ENCODE measurements at regions not wholly inside any gene's neighbourhood (a gene's known extent, or its start where the extent isn't known, plus 50 kb on each side); places are given as distances from the start of the nearest gene placed in this dataset.

- DNase-seq (ENCODE audit: low read depth), result no peak
These were observed 149.8 kb upstream of the AKIRIN2 start for GRCh38 chr6:87851674-87852299.

- DNase-seq (ENCODE audit: low read depth), result no peak
These were observed 146.6 kb upstream of the AKIRIN2 start for GRCh38 chr6:87848616-87849015.

- no peak for DNase-seq (ENCODE audit: low read depth)
These were observed 145.8 kb upstream of the AKIRIN2 start for GRCh38 chr6:87847830-87848210.

GRCh38 chr6:87847135-87847829, 145.2 kb upstream of the AKIRIN2 start:
- no peak for DNase-seq (ENCODE audit: low read depth)

- no peak for DNase-seq (ENCODE audit: low read depth)
These were observed 144.4 kb upstream of the AKIRIN2 start for GRCh38 chr6:87846434-87846833.

- no peak for DNase-seq (ENCODE audit: low read depth)
These were observed 138.3 kb upstream of the AKIRIN2 start for GRCh38 chr6:87840324-87840723.

- DNase-seq (ENCODE audit: low read depth), result no peak
These were observed 135.8 kb upstream of the AKIRIN2 start for GRCh38 chr6:87837876-87838275.

- no peak for DNase-seq (ENCODE audit: low read depth)
These were observed 135.4 kb upstream of the AKIRIN2 start for GRCh38 chr6:87837444-87837843.

GRCh38 chr6:87832025-87832825, 130.2 kb upstream of the AKIRIN2 start:
- DNase-seq (ENCODE audit: low read depth), result peak; percentile 38

- no peak for DNase-seq (ENCODE audit: low read depth)
These were observed 128.9 kb upstream of the AKIRIN2 start for GRCh38 chr6:87830907-87831306.

- no peak for DNase-seq (ENCODE audit: low read depth)
These were observed 127.6 kb upstream of the AKIRIN2 start for GRCh38 chr6:87829622-87830121.

GRCh38 chr6:87828044-87828443, 126.0 kb upstream of the AKIRIN2 start:
- no peak for DNase-seq (ENCODE audit: low read depth)

- DNase-seq (ENCODE audit: low read depth), result no peak
These were observed 125.3 kb upstream of the AKIRIN2 start for GRCh38 chr6:87827346-87827745.

GRCh38 chr6:87826424-87826823, 124.4 kb upstream of the AKIRIN2 start:
- no peak for DNase-seq (ENCODE audit: low read depth)

GRCh38 chr6:87825821-87826221, 123.8 kb upstream of the AKIRIN2 start:
- no peak for DNase-seq (ENCODE audit: low read depth)

- no peak for DNase-seq (ENCODE audit: low read depth)
These were observed 123.0 kb upstream of the AKIRIN2 start for GRCh38 chr6:87824958-87825491.

- no peak for DNase-seq (ENCODE audit: low read depth)
These were observed 120.0 kb upstream of the AKIRIN2 start for GRCh38 chr6:87822011-87822410.

GRCh38 chr6:87820343-87820984, 118.4 kb upstream of the AKIRIN2 start:
- DNase-seq (ENCODE audit: low read depth), result no peak

GRCh38 chr6:87817183-87817582, 115.2 kb upstream of the AKIRIN2 start:
- DNase-seq (ENCODE audit: low read depth), result no peak

GRCh38 chr6:87815449-87815848, 113.4 kb upstream of the AKIRIN2 start:
- no peak for DNase-seq (ENCODE audit: low read depth)

- peak; percentile 86 for DNase-seq (ENCODE audit: low read depth)
These were observed 106.1 kb upstream of the AKIRIN2 start for GRCh38 chr6:87808005-87808757.

Data from HT1080 (cell line).